Lower lobe of right lung (tissue), 2 donors: ENCODE measurements at regions not wholly inside any gene's neighbourhood (a gene's known extent, or its start where the extent isn't known, plus 50 kb on each side); places are given as distances from the start of the nearest gene placed in this dataset.
"Not testable (repeated sequence)": the region's sequence is repeated elsewhere in the genome, so short reads cannot be mapped to it uniquely, and the experiment has no call there.

ENCODE experiments used
- ATAC-seq, 2 donors: fragments of 200-7000 bp; cut with Tn5 transposase; one replicate each; pipeline ENCODE4 v1.9.1; 2020 to 2022; ENCODE audit warnings: mild to moderate bottlenecking in 2 of 2, moderate library complexity in 2 of 2
- DNase-seq: peaks from one replicate; pipeline ENCODE4 v3.0.0-alpha.2; 2020
- H3K27ac ChIP-seq: fragments of 200-600 bp; one replicate; pipeline ENCODE4 v1.8.0; 2022
- H3K27me3 ChIP-seq: fragments of 200-600 bp; one replicate; pipeline ENCODE4 v1.8.0; 2022; ENCODE audit warnings: low read depth
- H3K36me3 ChIP-seq: fragments of 200-600 bp; one replicate; pipeline ENCODE4 v1.8.0; 2022; ENCODE audit warnings: mild to moderate bottlenecking
- H3K4me1 ChIP-seq: fragments of 200-600 bp; one replicate; pipeline ENCODE4 v1.8.0; 2022
- H3K4me3 ChIP-seq: fragments of 200-600 bp; one replicate; pipeline ENCODE4 v1.8.0; 2022; ENCODE audit warnings: mild to moderate bottlenecking
- H3K9me3 ChIP-seq: fragments of 200-600 bp; one replicate; pipeline ENCODE4 v1.8.0; 2022
- intact Hi-C: fragments of 100-400 bp; cut with DNase I; formaldehyde crosslinking; loops from one replicate; pipeline ENCODE4 v1.11.0; 2022
- TF ChIP-seq, protein P1 (sequence below): fragments of 200-600 bp; IDR thresholded peaks from one replicate; pipeline ENCODE4 v1.8.0; 2022; ENCODE audit warnings: antibody characterized with exemption, mild to moderate bottlenecking
- donor health status: DM: no; HTN: yes; CAD: no; lungs with severe emphysema.

DNA sequence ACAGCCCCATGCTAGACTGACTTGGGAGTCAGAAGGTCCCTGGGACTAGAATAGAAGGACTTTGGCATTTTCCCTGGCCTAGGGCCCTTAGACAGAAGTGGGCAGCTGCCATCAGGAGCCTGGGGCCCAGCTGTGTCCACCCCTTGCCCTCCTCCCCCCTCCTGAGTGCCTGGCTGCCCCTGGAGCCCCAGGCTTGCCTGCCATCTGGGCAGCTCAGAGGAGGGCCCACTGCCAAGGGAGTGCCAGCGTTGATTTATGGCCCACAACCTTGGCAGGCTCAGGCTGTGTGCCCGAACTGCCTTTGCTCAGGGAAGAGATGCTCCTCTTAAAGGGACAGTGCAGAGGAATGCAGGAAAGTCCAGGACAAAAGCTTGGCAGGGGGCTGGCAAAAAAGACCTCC lies 439.1 kb downstream of the SPATA31A7 start:
- DNase-seq, H3K4me1 ChIP-seq, H3K36me3 ChIP-seq, H3K27me3 ChIP-seq, ATAC-seq, H3K4me3 ChIP-seq, H3K9me3 ChIP-seq, intact Hi-C loops, H3K27ac ChIP-seq: not testable (repeated sequence)

DNA sequence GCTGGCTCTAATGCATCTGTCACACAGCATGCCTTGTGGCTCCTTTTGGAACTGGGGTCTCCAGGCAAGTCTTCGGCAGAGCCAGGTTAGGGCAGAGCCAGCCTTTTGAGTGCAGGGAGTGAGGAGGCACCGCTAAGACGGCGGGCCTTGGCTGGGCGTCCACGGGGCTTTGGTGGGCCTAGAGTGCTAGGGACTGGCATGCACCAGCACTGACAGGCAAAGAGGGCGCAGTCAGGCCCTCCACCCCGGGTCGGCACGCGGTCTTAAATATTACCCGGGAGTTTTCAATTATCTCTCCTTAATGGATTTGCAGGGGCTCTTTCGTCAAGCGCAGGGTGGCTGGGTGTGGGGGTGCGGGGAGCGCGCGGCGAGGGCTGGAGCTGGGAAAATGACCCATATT lies 444.4 kb downstream of the SPATA31A7 start:
- Histone ChIP-seq H3K27me3 (no peaks in the 10 kb centered on the region), H3K9me3 (no peaks in the 10 kb centered on the region), H3K27ac (no peak overlapping the region), H3K4me3 (no peak overlapping the region), H3K4me1 (no peaks in the 10 kb centered on the region), H3K36me3 (no peaks in the 10 kb centered on the region)
- ATAC-seq: no peak
- intact Hi-C loops: no loop called here
- DNase-seq: no peak
- TF ChIP-seq, protein P1, sequence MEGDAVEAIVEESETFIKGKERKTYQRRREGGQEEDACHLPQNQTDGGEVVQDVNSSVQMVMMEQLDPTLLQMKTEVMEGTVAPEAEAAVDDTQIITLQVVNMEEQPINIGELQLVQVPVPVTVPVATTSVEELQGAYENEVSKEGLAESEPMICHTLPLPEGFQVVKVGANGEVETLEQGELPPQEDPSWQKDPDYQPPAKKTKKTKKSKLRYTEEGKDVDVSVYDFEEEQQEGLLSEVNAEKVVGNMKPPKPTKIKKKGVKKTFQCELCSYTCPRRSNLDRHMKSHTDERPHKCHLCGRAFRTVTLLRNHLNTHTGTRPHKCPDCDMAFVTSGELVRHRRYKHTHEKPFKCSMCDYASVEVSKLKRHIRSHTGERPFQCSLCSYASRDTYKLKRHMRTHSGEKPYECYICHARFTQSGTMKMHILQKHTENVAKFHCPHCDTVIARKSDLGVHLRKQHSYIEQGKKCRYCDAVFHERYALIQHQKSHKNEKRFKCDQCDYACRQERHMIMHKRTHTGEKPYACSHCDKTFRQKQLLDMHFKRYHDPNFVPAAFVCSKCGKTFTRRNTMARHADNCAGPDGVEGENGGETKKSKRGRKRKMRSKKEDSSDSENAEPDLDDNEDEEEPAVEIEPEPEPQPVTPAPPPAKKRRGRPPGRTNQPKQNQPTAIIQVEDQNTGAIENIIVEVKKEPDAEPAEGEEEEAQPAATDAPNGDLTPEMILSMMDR: no peak

GRCh38 chr9:61664232-61664631 lies 474.4 kb downstream of the SPATA31A7 start:
- intact Hi-C loops, H3K4me1 ChIP-seq, H3K27ac ChIP-seq, H3K9me3 ChIP-seq, H3K36me3 ChIP-seq, H3K27me3 ChIP-seq, DNase-seq, ATAC-seq, H3K4me3 ChIP-seq: not testable (repeated sequence)

- Histone ChIP-seq H3K4me1 (no peaks in the 10 kb centered on the region), H3K36me3 (no peaks in the 10 kb centered on the region), H3K27ac (no peak overlapping the region), H3K4me3 (no peak overlapping the region), H3K27me3 (no peaks in the 10 kb centered on the region), H3K9me3 (no peaks in the 10 kb centered on the region)
- TF ChIP-seq, protein P1: no peak
- DNase-seq (no peak), ATAC-seq (no peak)
- intact Hi-C loops: no loop called here
Measured at GRCh38 chr9:61665330-61665751, 475.5 kb downstream of the SPATA31A7 start.

DNA sequence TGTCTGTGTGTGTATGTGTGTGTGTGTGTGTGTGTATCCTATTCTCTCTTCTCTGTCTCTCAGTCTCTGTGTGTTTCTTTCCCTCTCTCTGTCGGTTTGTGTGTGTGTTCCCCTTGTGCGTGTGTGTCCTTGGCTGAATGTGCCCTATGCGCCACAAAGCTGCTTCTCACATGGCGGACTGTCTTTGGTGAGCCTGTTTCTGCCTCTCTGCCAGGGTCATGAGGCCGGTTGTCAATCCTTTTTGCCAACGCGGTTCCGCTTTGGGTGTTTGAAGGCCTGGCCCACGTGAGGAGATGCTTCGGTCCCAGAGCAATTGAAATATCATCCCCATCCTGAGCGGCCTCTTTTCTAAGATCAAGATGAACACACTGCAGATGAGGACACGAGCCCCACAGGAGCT lies 476.0 kb downstream of the SPATA31A7 start:
- TF ChIP-seq, protein P1: no peak
- intact Hi-C loops: no loop called here
- Histone ChIP-seq H3K27ac (no peak overlapping the region), H3K4me1 (no peaks in the 10 kb centered on the region), H3K4me3 (no peak overlapping the region), H3K36me3 (no peaks in the 10 kb centered on the region), H3K27me3 (no peaks in the 10 kb centered on the region), H3K9me3 (no peaks in the 10 kb centered on the region)
- no peak for DNase-seq
- no peak for ATAC-seq

DNA sequence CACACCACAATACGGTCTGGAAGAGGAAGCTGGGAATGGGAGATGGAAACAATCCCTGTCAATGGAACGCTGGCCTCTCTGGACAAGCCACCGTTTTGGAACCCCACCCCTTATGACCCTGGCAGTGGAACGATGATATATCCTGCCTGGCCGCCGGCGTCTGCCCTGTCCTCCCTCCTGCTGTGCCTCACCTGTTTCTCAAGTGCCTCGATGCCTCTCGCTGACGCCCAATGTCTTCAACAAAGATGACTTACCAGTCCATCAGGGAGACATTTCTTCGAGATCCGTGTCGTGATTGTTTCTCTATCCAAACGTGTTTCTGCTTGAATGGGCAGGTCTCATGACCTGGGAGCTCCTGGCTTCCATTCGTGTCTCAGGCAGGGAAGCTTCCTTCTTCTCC lies 476.5 kb downstream of the SPATA31A7 start:
- intact Hi-C loops: no loop called here
- no peak for DNase-seq

More for the DNA sequence above, 476.5 kb downstream of the SPATA31A7 start:
- Histone ChIP-seq H3K4me1 (no peaks in the 10 kb centered on the region), H3K36me3 (no peaks in the 10 kb centered on the region), H3K4me3 (no peak overlapping the region), H3K9me3 (no peaks in the 10 kb centered on the region), H3K27ac (no peak overlapping the region), H3K27me3 (no peaks in the 10 kb centered on the region)
- TF ChIP-seq, protein P1: no peak
- ATAC-seq: no peak
